Glomerular visceral epithelial cell (primary cell): ENCODE measurements at regions not wholly inside any gene's neighbourhood (a gene's known extent, or its start where the extent isn't known, plus 50 kb on each side); places are given as distances from the start of the nearest gene placed in this dataset.
"Not testable (repeated sequence)": the region's sequence is repeated elsewhere in the genome, so short reads cannot be mapped to it uniquely, and the experiment has no call there.

Experiments
- DNase-seq: peaks from one replicate; pipeline ENCODE4 v3.0.0-alpha.2; 2016; ENCODE audit errors: extremely low spot score

DNA sequence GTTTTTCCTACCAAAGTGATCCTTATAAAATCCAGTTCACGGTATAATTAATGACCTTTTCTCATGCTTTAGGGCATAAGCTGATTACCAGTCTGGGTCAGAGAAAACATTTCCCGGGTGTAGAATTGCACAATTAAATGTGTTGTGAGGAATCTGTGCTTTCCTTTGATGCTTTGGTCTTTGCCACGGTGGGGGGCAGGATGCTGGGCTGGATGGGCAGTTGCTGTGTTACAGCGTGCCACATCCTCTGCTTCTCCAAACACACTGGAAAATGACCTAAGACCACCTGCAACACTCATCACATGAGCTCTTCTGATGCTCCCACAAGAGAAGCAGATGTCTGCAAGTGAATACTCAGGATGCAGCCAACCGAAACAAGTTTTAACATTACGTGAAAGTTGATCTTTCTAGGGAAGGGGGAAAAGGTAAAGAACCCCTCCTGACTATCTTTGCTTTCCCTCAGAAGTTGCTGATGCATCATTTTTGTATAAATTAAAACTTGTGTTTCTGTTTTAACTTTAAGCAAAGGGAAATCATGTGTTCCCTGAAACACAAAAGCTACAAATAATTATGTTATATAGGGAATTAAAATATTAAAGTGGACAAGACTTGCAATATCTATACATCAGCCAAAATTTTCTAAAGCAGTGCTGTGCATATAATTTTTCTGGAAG is 515.3 kb upstream of the NR5A2 start:
- DNase-seq, result peak; percentile 89

- no peak for DNase-seq
Observed at GRCh38 chr1:199515261-199515660, 512.2 kb upstream of the NR5A2 start.

- DNase-seq, result no peak
Observed at GRCh38 chr1:199522338-199522737, 505.2 kb upstream of the NR5A2 start.

DNA sequence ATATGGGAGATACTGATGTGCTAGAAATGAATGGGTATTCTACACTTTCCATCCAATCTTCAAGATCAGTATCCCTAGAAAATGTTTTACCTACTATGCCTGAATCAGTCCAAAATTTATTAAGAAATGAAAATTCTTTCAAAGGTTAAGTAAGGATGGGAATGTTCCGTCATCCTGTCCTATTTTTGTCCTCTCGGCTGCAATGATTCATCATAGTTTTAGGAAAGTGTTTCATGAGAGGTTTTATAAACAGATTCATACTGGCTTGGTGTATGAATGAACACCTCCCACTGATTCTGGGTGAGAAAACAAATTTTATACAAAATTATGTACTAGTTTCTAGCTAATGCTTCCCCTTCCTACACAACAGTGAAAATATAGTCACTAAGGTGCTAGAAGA is 504.6 kb upstream of the NR5A2 start:
- no peak for DNase-seq

DNA sequence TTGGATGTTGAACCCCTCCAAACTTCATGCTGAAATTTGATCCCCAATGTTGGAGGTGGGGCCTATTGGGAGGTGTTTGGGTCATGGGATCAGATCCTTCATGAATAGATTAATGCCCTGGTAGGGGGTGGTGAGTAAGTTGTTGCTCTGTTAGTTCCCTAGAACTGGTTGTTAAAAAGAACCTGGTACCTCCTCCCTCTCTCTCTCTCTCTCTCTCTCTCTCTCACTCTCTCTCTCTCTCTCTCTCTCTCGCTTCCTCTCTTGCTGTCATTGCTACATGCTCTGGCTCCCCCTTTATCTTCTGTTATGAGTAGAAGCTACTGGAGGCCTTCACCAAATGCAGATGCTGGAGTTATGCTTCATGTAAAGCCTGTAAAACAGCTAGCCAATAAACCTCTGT is 498.2 kb upstream of the NR5A2 start:
- DNase-seq, result no peak

- DNase-seq, result not testable (repeated sequence)
Observed at GRCh38 chr1:199533361-199533760, 494.1 kb upstream of the NR5A2 start.

GRCh38 chr1:199545780-199546179 is 481.7 kb upstream of the NR5A2 start:
- DNase-seq, result peak; percentile 37

- peak; percentile 79 for DNase-seq
Observed at GRCh38 chr1:199546323-199546722, 481.2 kb upstream of the NR5A2 start.

DNA sequence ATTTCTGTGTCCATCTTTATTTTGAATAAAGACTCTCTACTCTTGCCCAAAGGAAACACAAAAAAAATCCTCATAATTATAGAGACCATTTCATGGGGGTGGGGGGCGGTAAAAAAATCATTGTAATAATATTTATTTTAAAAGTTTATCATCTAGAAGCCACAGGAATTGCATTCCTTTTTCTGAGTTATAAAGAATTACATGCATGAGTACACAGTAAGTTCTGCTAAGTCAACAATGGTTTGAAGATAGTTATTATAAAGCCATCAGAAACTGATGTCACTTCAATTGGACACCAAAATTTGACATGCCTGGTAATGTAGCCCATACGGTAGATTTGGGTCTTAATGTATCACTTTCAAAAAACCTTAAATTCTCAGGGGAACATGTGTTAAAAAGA is 478.1 kb upstream of the NR5A2 start:
- peak; percentile 19 for DNase-seq

- peak; percentile 31 for DNase-seq
Observed at GRCh38 chr1:199550199-199551065, 477.1 kb upstream of the NR5A2 start.

DNA sequence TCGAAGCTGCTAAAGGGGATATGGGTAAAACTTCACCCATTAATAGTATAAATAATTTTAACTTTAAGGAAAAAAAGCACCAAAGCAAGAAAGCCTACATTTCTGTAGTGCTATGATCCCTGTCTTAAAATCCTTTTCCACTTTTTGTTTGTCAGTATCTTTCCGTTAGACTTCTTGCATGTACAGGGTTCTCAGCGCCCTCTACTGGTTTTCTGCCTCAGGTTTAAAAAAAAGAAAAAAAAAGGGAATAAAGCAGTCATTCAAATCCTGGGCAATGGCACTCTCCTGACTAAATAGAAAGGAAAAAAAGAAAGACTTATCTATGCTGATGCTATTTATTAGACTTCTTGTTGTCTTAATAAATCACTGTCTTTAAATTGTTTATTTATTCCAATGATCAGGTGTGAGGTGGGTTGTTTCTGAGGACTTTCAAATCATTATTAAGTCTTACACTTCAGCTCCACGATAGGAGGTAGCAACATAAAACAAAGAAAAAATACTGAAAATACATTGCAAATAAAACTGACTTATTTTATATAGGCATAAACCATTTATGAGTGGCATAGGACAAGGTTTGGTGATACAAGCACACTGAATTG is 475.4 kb upstream of the NR5A2 start:
- peak; percentile 75 for DNase-seq

GRCh38 chr1:199553104-199553503 is 474.4 kb upstream of the NR5A2 start:
- no peak for DNase-seq

- no peak for DNase-seq
Observed at GRCh38 chr1:199561334-199561733, 466.2 kb upstream of the NR5A2 start.

DNA sequence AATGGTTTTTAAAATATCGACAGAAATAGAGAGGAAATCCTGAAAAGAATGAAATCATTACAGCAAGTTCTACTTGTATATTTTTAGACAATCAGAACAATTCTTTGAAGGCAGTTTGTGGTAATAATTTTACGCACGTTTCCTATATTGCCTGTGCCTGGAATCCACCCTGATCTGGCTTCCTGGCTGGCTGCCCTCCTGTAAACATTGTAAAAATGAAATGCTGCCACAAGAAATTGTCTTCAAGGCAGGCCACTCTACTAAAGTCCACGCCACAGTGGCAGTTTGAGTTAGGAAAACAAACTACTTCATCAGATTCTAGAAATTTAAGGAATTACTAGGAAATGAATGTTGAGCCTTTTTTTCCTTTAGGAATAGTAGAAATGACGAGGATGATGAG is 454.5 kb upstream of the NR5A2 start:
- DNase-seq, result no peak

GRCh38 chr1:199574950-199575349 is 452.6 kb upstream of the NR5A2 start:
- no peak for DNase-seq

GRCh38 chr1:199580300-199580699 is 447.2 kb upstream of the NR5A2 start:
- DNase-seq, result no peak

DNA sequence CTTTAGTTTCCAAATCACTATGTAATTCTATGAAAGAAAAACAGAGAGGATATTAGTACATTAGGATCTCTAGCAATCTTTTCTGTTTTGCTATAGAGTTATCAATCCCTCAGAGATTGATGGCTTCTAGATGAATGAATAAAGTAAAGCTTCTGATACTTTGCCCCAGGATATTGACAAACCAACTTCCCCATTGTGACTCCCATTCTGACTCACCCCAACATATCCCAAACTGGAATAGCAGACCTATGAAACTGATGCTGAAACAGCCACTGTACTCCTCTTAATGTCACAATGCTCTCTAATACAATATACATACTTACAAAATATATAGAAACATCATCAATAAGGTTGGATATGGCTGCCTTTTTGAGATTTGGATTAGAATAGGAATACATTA is 442.1 kb upstream of the NR5A2 start:
- no peak for DNase-seq

- DNase-seq, result no peak
Observed at GRCh38 chr1:199590708-199591107, 436.8 kb upstream of the NR5A2 start.

GRCh38 chr1:199591468-199591867 is 436.0 kb upstream of the NR5A2 start:
- no peak for DNase-seq

GRCh38 chr1:199593475-199593874 is 434.0 kb upstream of the NR5A2 start:
- no peak for DNase-seq

DNA sequence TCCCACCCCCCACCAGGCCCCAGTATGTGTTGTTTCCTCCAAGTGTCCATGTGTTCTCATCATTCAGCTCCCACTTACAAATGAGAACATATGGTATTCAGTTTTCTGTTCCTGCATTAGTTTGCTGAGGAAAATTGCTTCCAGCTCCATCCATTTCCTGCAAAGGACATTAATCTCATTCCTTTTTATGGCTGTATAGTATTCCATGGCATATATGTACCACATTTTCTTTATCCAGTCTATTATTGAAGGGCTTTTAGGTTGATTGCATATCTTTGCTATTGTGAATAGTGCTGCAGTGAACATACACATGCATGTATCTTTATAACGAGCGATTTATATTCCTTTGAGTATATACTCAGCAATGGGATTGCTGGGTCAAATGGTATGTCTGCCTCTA is 431.1 kb upstream of the NR5A2 start:
- not testable (repeated sequence) for DNase-seq

- DNase-seq, result no peak
Observed at GRCh38 chr1:199597152-199597551, 430.4 kb upstream of the NR5A2 start.

GRCh38 chr1:199608414-199608813 is 419.1 kb upstream of the NR5A2 start:
- DNase-seq, result no peak
